Glomerular visceral epithelial cell (primary cell): ENCODE measurements at regions not wholly inside any gene's neighbourhood (a gene's known extent, or its start where the extent isn't known, plus 50 kb on each side); places are given as distances from the start of the nearest gene placed in this dataset.

Experiments
- DNase-seq: peaks from one replicate; pipeline ENCODE4 v3.0.0-alpha.2; 2016; ENCODE audit errors: extremely low spot score

DNA sequence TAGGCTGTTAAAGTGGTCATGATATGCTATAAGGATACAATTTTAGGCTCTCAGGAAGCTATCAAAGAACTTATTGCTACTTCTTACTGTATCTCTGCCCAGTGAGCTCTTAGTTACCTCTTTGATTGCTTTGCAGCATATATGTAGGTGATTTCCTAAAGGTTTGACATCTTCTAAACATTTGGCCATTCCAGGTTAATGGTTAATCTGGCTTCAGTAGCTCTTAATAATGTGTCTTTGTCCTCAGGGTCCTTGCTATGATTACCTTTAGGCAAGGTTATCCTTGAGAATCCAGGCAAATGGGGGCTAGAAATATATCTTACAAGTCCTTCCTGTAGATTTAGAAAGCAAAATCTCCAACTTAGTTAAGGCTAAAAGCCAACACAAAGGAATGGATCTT is 575.4 kb downstream of the TFAP2B start:
- no peak for DNase-seq

DNA sequence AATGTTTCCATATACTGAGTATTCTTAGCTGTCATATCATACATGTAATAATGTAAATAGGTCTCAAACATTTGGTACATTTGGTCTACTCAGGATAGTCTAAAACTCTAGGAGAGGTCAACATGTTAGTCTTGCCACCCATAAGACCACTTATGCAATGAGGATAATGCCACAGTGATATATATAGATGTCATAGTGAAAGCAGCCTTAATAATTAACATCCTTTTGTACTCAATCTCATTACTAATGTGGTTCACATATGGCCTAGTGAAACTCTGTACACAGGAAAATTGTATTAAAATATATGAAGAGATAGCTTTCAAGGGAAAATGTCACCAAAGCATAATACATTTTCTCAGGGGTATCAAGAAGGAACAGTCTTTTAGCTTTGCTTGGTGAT is 577.9 kb downstream of the TFAP2B start:
- no peak for DNase-seq

GRCh38 chr6:51398064-51398705 is 579.5 kb downstream of the TFAP2B start:
- DNase-seq: no peak

- no peak for DNase-seq
Measured at GRCh38 chr6:51398793-51399192, 580.1 kb downstream of the TFAP2B start.

- DNase-seq: no peak
Measured at GRCh38 chr6:51410453-51410852, 591.8 kb downstream of the TFAP2B start.

DNA sequence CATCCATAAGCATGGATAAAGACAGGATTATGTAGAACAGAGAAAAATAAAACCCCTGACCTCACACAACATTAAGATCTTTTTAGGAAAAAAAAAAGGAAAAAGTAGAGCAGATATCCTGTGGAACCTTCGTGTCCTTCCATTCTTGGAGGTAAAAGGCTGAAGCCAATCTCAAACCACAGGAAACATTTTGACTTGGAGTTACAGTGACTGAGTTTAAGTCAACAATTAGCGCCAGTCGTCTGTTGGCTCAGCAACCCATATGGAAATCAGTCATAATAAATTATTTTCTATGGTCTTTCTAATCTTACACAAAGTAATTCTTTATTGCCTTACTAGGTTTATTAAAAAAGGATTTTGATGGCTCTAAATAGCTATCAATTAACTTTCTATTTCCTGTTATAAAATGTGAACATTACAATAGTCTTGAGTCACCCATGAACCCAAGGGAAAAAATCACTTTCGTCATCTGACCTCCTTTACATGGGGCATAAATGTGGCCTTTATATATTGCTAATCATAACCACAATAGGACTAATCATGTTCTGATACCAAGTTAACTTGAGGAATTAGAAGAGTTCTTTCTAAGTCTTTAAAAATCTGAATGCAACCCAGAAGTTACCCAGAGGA is 592.9 kb downstream of the TFAP2B start:
- no peak for DNase-seq

- no peak for DNase-seq
Measured at GRCh38 chr6:51414361-51414760, 595.7 kb downstream of the TFAP2B start.

DNA sequence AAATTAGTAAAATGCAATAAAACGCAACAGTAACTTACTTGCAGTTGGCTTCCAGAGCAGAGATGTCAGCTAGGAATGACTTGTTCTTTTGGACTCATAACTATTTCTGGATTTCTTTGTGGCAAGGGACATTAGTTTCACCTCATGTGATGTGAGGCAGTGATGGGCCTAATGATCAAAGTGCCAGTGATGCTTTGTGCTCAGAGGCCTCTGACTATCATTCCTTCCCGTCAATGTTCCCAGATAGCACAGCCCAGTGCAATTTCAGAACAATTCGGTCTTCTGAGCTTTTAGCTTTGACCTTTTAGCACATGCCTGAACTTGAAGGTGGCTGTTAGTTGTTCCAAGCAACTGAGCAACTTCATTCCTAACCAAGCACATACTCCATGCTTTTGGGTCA is 596.8 kb downstream of the TFAP2B start:
- no peak for DNase-seq

DNA sequence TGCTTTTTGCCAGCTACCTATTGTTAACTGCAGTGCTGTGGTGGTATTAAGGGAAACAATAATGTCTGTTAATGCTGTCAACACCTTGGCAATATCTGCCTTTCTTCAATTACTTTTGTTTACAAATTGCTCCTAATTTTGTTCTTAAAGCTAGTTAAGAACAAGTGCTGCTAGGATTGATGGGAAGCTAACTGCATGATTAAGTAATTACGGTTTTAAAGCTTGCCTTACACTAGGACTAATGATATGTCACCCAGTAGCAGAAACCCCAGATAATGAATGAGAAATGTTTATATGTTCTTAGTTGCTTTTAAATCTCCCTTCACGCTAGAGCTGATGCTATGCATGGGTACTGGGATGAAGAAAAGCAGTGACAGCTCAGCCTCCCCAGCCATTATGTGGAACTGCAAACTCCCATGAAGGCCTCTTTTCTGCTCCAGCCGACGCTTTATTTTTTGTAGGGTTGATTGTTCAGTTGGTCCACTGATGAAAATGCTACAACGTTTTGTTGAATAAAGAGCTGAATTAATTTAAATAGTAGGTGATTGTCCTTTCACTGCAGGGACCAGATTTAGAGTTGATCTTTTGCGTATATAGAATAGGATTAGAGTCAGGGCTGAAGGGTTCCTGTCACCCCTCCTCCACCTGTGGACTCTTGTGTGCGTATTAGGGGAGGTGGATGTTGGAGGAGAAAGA is 610.5 kb downstream of the TFAP2B start:
- DNase-seq: no peak

DNA sequence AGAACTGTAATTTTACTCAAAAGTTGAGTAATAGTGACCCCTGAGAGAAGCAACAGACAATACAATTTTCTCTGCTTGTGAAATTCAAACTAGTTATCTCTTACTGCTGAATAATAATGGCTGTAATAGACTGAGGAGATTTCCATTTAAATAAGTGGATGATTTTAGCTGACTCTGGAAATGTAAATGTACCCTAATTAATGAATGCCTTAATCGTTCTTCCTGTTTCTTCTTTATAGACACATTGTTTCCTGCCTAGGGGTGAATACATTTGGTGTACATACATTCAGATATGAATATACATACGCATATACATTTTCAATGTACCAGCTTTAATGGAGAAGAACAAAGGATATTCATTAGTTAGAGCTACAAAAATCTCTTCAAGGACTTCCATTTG is 611.9 kb downstream of the TFAP2B start:
- no peak for DNase-seq

DNA sequence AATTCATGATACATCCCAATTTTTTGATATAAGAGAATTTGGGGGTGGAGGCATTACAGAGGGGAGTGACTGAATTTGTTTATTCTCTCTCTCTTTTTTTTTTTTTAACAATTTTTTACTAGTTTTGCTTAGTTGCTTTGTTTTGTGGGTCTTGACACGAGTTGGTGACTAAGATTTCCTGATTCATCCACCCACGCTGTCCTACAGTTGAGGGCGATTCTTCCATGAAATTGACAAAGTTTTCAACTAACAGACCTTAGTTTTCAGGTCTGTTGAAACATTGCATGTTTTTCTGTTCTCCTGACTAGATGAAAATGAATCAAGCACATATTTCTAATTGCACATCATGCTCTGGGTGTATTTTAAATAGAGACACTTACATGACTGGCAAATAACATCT is 613.8 kb downstream of the TFAP2B start:
- DNase-seq: no peak

GRCh38 chr6:51450248-51450957 is 631.7 kb downstream of the TFAP2B start:
- DNase-seq: no peak

GRCh38 chr6:51450958-51451357 is 632.3 kb downstream of the TFAP2B start:
- no peak for DNase-seq

DNA sequence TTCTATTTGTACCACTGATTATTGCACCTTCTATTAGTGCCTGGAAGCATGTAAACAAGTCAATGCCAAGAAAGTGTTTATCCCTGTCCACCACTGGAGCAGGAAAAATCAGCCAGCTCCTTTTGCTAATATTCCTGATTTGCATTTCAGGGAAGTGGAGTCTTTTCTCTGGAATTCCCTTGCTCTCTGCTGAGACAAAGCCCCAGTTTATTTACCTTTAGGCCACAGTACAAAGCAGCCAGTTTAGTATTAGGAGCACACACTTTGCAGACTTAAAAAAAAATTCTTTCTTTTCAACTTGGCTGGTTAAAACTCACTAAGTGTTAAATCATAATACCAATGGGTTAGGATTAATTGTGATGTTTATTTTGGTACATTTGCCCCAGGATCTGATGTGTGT is 631.1 kb downstream of the PKHD1 start:
- no peak for DNase-seq

GRCh38 chr6:51459958-51460357 is 627.5 kb downstream of the PKHD1 start:
- no peak for DNase-seq

GRCh38 chr6:51462896-51463295 is 624.5 kb downstream of the PKHD1 start:
- DNase-seq: no peak

GRCh38 chr6:51463321-51463720 is 624.1 kb downstream of the PKHD1 start:
- DNase-seq: no peak

GRCh38 chr6:51464956-51465355 is 622.5 kb downstream of the PKHD1 start:
- DNase-seq: no peak

- no peak for DNase-seq
Measured at GRCh38 chr6:51466427-51466826, 621.0 kb downstream of the PKHD1 start.

DNA sequence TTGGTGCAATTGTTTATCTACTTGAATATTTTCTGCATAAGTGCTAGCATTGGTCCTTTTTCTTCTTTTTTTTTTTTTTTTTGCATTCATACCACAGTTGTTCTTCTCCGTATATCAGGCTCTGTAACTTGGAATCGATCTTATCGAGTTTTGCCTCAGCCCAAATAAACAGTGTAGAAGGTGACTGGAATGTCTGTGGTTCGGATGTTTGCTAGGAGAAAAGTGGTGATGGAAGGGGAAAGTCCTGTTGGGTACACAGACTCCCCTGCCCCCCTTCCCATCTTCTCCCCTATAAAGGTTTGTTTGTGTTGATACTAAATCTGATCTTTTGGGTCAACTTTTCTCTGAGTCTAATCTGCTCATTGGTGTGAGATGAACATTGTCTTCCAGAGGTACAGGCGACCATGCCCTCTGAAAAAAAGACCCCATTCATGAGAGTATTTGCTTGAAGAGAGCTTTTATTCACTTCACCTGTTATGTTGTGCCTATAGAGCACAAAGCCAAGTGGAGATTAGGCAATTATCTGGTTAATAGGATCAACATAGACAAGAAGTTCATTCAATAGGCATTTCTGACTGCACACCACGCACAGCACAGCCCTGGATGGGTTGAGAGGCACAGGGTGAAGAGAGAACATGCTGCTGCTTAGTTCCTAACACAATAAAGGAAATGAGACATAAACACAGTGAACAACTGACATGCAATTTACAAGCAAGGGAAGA is 620.0 kb downstream of the PKHD1 start:
- no peak for DNase-seq

- no peak for DNase-seq
Measured at GRCh38 chr6:51468704-51469103, 618.7 kb downstream of the PKHD1 start.
